B cell (primary cell): ENCODE measurements at regions not wholly inside any gene's neighbourhood (a gene's known extent, or its start where the extent isn't known, plus 50 kb on each side); places are given as distances from the start of the nearest gene placed in this dataset.
"Not testable (repeated sequence)": the region's sequence is repeated elsewhere in the genome, so short reads cannot be mapped to it uniquely, and the experiment has no call there.

Experiments used
- ATAC-seq: fragments of 200-7000 bp; cut with Tn5 transposase; one replicate; pipeline ENCODE4 v1.10.0; 2021; ENCODE audit warnings: low read depth, mild to moderate bottlenecking, moderate number of reproducible peaks, moderate library complexity
- CTCF ChIA-PET: fragments of 350-600 bp; sonication (Branson Sonifier 250); formaldehyde crosslinking; loops from one replicate; lab custom pipeline; 2021; ENCODE audit warnings: antibody characterized with exemption, inconsistent platforms; lab: Charles Lee
- POLR2A ChIA-PET: fragments of 350-600 bp; sonication (Branson Sonifier 250); formaldehyde crosslinking; loops from one replicate; lab custom pipeline; 2021; ENCODE audit warnings: antibody characterized with exemption; lab: Charles Lee
- DNase-seq: peaks from one replicate; pipeline ENCODE4 v3.0.0; 2013
- H2AFZ ChIP-seq: 2 replicates; pipeline ENCODE4 v1.6.1; 2012; ENCODE audit warnings: mild to moderate bottlenecking, low read depth, low read length; ENCODE audit not compliant: insufficient read depth, poor library complexity, severe bottlenecking
- H3K27ac ChIP-seq, 2 donors: 1 replicate in 1 of 2; 2 replicates in 1 of 2; pipeline ENCODE4 v1.5.1; 2012 to 2013; ENCODE audit warnings: low read length in 2 of 2, mild to moderate bottlenecking in 2 of 2, moderate library complexity in 1 of 2
- H3K27me3 ChIP-seq, 4 experiments: fragments of 200-600 bp in 1 of 4; sonication (generic) in 1 of 4; replicated peaks in 1 of 4; 1 replicate in 2 of 4; 2 replicates in 2 of 4; pipeline versions ENCODE4 v1.6.1 to v1.7.0; 2013 to 2016; ENCODE audit warnings: low read length in 3 of 4, mild to moderate bottlenecking in 2 of 4, mixed read lengths in 1 of 4, moderate library complexity in 1 of 4; ENCODE audit not compliant: insufficient read depth in 4 of 4, control insufficient read depth in 3 of 4; ENCODE audit errors: control extremely low read depth in 1 of 4
- H3K36me3 ChIP-seq, 2 experiments: replicated peaks in 1 of 2; 1 replicate in 1 of 2; 2 replicates in 1 of 2; pipeline versions ENCODE4 v1.6.1 to v1.7.1; 2013; ENCODE audit warnings: low read length in 1 of 2; ENCODE audit not compliant: insufficient read depth in 2 of 2, control insufficient read depth in 1 of 2; ENCODE audit errors: control extremely low read depth in 1 of 2, extremely low read depth in 1 of 2
- H3K4me1 ChIP-seq, 2 donors: fragments of 200-600 bp in 1 of 2; sonication (generic) in 1 of 2; 1 replicate in 1 of 2; 2 replicates in 1 of 2; pipeline versions ENCODE4 v1.5.1 to v1.6.1; 2013 to 2017; ENCODE audit warnings: low read length in 2 of 2; ENCODE audit not compliant: control insufficient read depth in 2 of 2, insufficient read depth in 2 of 2
- H3K4me2 ChIP-seq: replicated peaks from 2 replicates; pipeline ENCODE3; 2012; ENCODE audit warnings: mild to moderate bottlenecking, low read depth, low read length; ENCODE audit not compliant: poor library complexity, severe bottlenecking
- H3K4me3 ChIP-seq, 5 experiments: fragments of 200-600 bp in 1 of 5; sonication (generic) in 1 of 5; 1 replicate in 3 of 5; 2 replicates in 2 of 5; pipeline versions ENCODE4 v1.5.1 to v1.7.0; 2011 to 2016; ENCODE audit warnings: low read length in 4 of 5, mild to moderate bottlenecking in 4 of 5, low read depth in 2 of 5, control low read depth in 1 of 5, moderate library complexity in 1 of 5; ENCODE audit not compliant: insufficient read depth in 1 of 5; ENCODE audit errors: control extremely low read depth in 1 of 5, extremely low read depth in 1 of 5
- H3K79me2 ChIP-seq: fragments of 200-600 bp; sonication (generic); one replicate; pipeline ENCODE4 v1.6.0; 2016; ENCODE audit warnings: low read length; ENCODE audit not compliant: control insufficient read depth, insufficient read depth
- H3K9ac ChIP-seq: fragments of 200-600 bp; sonication (generic); 2 replicates; pipeline ENCODE4 v1.6.1; 2017; ENCODE audit warnings: mild to moderate bottlenecking, low read length, moderate library complexity
- H3K9me3 ChIP-seq, 3 donors: one replicate each; pipeline versions ENCODE4 v1.6.1 to v1.7.1; 2013; ENCODE audit warnings: low read length in 2 of 3; ENCODE audit not compliant: control insufficient read depth in 2 of 3, insufficient read depth in 1 of 3; ENCODE audit errors: control extremely low read depth in 1 of 3
- H4K20me1 ChIP-seq: 2 replicates; pipeline ENCODE4 v1.6.0; 2012; ENCODE audit warnings: mild to moderate bottlenecking, low read length; ENCODE audit not compliant: insufficient read depth, control insufficient read depth, poor library complexity, severe bottlenecking
- H3K27ac Mint-ChIP-seq: one replicate; pipeline ENCODE4 v1.8.0; 2021; ENCODE audit warnings: mixed read lengths
- H3K27me3 Mint-ChIP-seq: one replicate; pipeline ENCODE4 v1.8.0; 2021; ENCODE audit warnings: mixed read lengths
- H3K4me1 Mint-ChIP-seq: one replicate; pipeline ENCODE4 v1.8.0; 2021; ENCODE audit warnings: mixed read lengths
- H3K4me3 Mint-ChIP-seq: one replicate; pipeline ENCODE4 v1.8.0; 2021; ENCODE audit warnings: mixed read lengths
- H3K9me3 Mint-ChIP-seq: one replicate; pipeline ENCODE4 v1.8.0; 2022; ENCODE audit warnings: mixed read lengths; ENCODE audit not compliant: insufficient read depth
- CTCF ChIP-seq: fragments of 200-600 bp; IDR thresholded peaks from one replicate; pipeline ENCODE4 v1.8.0; 2022; ENCODE audit warnings: antibody characterized with exemption, mild to moderate bottlenecking
- EZH2 ChIP-seq: IDR thresholded peaks from 2 replicates; pipeline ENCODE4 v1.6.1; 2012; ENCODE audit warnings: borderline replicate concordance, low read depth, mild to moderate bottlenecking, moderate library complexity, low read length; ENCODE audit not compliant: insufficient read depth, poor library complexity, severe bottlenecking
- WGBS: methylation state at CpG from one replicate; pipeline ENCODE4 v1.1.5; 2013; ENCODE audit warnings: missing lambda C conversion rate; ENCODE audit not compliant: insufficient coverage; 5-methylcytosine and 5-hydroxymethylcytosine counted together
- intact Hi-C: fragments of 100-400 bp; cut with micrococcal nuclease; formaldehyde crosslinking; loops from one replicate; pipeline ENCODE4 v1.10.0; 2022

- intact Hi-C loops: no loop called here
- CTCF ChIA-PET: no interaction called here
Observed at GRCh38 chr21:35980821-35981220, 79.5 kb downstream of the SETD4 start.

DNA sequence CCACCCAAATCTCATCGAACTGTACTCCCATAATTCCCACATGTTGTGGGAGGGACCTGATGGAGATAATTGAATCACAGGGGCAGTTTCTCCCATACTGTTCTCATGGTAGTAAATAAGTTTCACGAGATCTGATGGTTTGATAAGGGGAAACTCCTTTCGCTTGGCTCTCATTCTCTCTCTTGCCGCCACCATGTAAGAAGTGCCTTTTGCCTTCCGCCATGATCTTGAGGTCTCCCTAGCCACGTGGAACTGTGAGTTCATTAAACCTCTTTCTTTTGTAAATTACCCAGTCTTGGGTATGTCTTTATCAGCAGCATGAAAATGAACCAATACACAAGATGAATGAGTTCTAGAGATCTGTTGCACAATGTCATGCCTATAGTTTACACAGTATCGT, 82.5 kb downstream of the SETD4 start:
- CTCF ChIA-PET, H2AFZ ChIP-seq, H3K4me3 Mint-ChIP-seq, H3K9me3 Mint-ChIP-seq, POLR2A ChIA-PET, H3K27ac Mint-ChIP-seq, H3K36me3 ChIP-seq, H4K20me1 ChIP-seq, H3K4me1 ChIP-seq, H3K9me3 ChIP-seq, ATAC-seq, H3K9ac ChIP-seq, DNase-seq, H3K27ac ChIP-seq, H3K4me3 ChIP-seq, H3K4me1 Mint-ChIP-seq, intact Hi-C loops, H3K79me2 ChIP-seq, H3K4me2 ChIP-seq: not testable (repeated sequence)
- H3K27me3 Mint-ChIP-seq: peaks cover 42% of the 10 kb centered on the region
- H3K27me3 ChIP-seq: peaks cover 0 to 13% (median 5%) of the 10 kb centered on the region in 4 experiments
- no CpG with 5 or more reads among the region's 7 CpGs for WGBS

More at GRCh38 chr21:35980821-35981220, 79.5 kb downstream of the SETD4 start:
- H3K27me3 ChIP-seq: peaks cover 0 to 13% (median 6%) of the 10 kb centered on the region in 4 experiments
- H3K4me2 ChIP-seq: no peak overlapping the region
- no peaks in the 10 kb centered on the region for H3K79me2 ChIP-seq
- no peak overlapping the region for H2AFZ ChIP-seq
- no peak overlapping the region for H3K4me3 ChIP-seq
- ATAC-seq (no peak), DNase-seq (no peak)
- H3K4me3 Mint-ChIP-seq: no peak overlapping the region
- H3K9me3 ChIP-seq: peaks cover 1 to 6% (median 6%) of the 10 kb centered on the region in 3 donors
- H3K4me1 ChIP-seq: peaks cover 0 to 7% of the 10 kb centered on the region in 2 donors
- no peaks in the 10 kb centered on the region for H4K20me1 ChIP-seq
- H3K36me3 ChIP-seq: no peaks in the 10 kb centered on the region
- WGBS: 90% methylated on average over 3 of the region's 5 CpGs
- H3K9me3 Mint-ChIP-seq: peaks cover 4% of the 10 kb centered on the region
- H3K27ac ChIP-seq: no peak overlapping the region
- H3K27ac Mint-ChIP-seq: no peak overlapping the region
- POLR2A ChIA-PET: no interaction called here
- peaks cover 9% of the 10 kb centered on the region for H3K4me1 Mint-ChIP-seq
- TF ChIP-seq EZH2: no peak
- TF ChIP-seq CTCF: no peak
- no peak overlapping the region for H3K9ac ChIP-seq
- peaks cover 55% of the 10 kb centered on the region for H3K27me3 Mint-ChIP-seq
